Psoas muscle (tissue), 7 donors: ENCODE measurements at regions not wholly inside any gene's neighbourhood (a gene's known extent, or its start where the extent isn't known, plus 50 kb on each side); places are given as distances from the start of the nearest gene placed in this dataset.
"Not testable (repeated sequence)": the region's sequence is repeated elsewhere in the genome, so short reads cannot be mapped to it uniquely, and the experiment has no call there.

Experiments
- ATAC-seq, 4 donors: fragments of 200-7000 bp; cut with Tn5 transposase; one replicate each; pipeline ENCODE4 v1.9.1; 2020; ENCODE audit warnings: moderate library complexity in 3 of 4, mild to moderate bottlenecking in 2 of 4
- DNase-seq, 2 donors: peaks; one replicate each; pipeline ENCODE4 v3.0.0-alpha.2; 2020
- H3K27ac ChIP-seq: fragments of 200-600 bp; one replicate; pipeline ENCODE4 v1.8.0; 2022
- H3K27me3 ChIP-seq, 3 donors: fragments of 200-600 bp in 1 of 3; one replicate each; pipeline versions ENCODE4 v1.6.1 to v1.8.0; 2013 to 2022; ENCODE audit warnings: low read length in 2 of 3, mild to moderate bottlenecking in 2 of 3, moderate library complexity in 1 of 3; ENCODE audit not compliant: insufficient read depth in 3 of 3
- H3K36me3 ChIP-seq, 2 donors: fragments of 200-600 bp in 1 of 2; one replicate each; pipeline versions ENCODE4 v1.6.1 to v1.8.0; 2013 to 2022; ENCODE audit warnings: low read depth in 1 of 2, mild to moderate bottlenecking in 1 of 2, moderate library complexity in 1 of 2; ENCODE audit not compliant: insufficient read depth in 1 of 2
- H3K4me1 ChIP-seq: fragments of 200-600 bp; one replicate; pipeline ENCODE4 v1.8.0; 2022
- H3K4me3 ChIP-seq: fragments of 200-600 bp; one replicate; pipeline ENCODE4 v1.8.0; 2022; ENCODE audit warnings: mild to moderate bottlenecking
- H3K9me3 ChIP-seq: fragments of 200-600 bp; one replicate; pipeline ENCODE4 v1.8.0; 2022
- WGBS, 3 donors: extraction: QIAGEN DNeasy Blood & Tissue Kit; methylation state at CpG; one replicate each; pipeline versions ENCODE4 v1.1.6 to v1.1.7; 2013; 5-methylcytosine and 5-hydroxymethylcytosine counted together
- intact Hi-C, 2 donors: fragments of 100-400 bp; cut with DNase I; formaldehyde crosslinking; loops; one replicate each; pipeline versions ENCODE4 v1.11.0 to v1.14.2; 2022
- TF ChIP-seq, protein P1 (sequence below): fragments of 200-600 bp; IDR thresholded peaks from one replicate; pipeline ENCODE4 v1.8.0; 2022; ENCODE audit warnings: antibody characterized with exemption
- donor health status: healthy with polysubstance abuse.
- donor health status: DM: no; HTN: no; CAD: no; lungs with moderate emphysema.
- donor health status: Bipolar disorder and iron deficiency.
- donor health status: healthy.
- donor health status: DM: yes; HTN: yes; CAD: no.
- donor health status: DM: no; HTN: no; CAD: no.
- donor health status: DM: yes; HTN: yes; CAD: no.

DNA sequence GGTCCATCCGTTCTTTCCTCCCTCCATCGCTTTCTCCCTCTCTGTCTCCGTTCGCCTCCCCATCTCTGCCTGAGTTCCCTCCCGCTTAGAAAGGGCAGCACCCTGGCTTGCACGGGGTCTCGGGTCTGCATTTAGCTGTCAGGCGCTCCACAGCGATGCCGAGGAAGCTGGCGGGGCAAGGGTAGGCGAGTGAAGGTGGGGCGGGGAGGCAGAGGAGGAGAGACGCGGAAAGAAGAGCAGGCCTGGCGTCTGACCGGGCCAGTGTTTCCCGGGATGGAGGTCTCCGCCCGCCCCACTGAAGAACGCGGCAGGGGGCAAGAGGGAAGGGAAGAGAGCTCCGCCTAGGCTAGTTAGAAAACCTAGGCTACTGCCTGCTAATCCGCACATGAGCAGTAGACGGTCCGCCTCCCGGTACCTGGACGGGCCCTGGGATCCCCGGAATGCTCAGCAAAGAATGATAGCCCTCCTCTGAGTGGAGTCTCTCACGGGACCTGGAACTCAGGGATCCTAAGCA lies 3922.5 kb upstream of the OR11H1 start:
- no peaks in the 10 kb centered on the region for H3K27me3 ChIP-seq
- H3K9me3 ChIP-seq, result no peaks in the 10 kb centered on the region
- H3K27ac ChIP-seq, result no peak overlapping the region
- TF ChIP-seq, protein P1, sequence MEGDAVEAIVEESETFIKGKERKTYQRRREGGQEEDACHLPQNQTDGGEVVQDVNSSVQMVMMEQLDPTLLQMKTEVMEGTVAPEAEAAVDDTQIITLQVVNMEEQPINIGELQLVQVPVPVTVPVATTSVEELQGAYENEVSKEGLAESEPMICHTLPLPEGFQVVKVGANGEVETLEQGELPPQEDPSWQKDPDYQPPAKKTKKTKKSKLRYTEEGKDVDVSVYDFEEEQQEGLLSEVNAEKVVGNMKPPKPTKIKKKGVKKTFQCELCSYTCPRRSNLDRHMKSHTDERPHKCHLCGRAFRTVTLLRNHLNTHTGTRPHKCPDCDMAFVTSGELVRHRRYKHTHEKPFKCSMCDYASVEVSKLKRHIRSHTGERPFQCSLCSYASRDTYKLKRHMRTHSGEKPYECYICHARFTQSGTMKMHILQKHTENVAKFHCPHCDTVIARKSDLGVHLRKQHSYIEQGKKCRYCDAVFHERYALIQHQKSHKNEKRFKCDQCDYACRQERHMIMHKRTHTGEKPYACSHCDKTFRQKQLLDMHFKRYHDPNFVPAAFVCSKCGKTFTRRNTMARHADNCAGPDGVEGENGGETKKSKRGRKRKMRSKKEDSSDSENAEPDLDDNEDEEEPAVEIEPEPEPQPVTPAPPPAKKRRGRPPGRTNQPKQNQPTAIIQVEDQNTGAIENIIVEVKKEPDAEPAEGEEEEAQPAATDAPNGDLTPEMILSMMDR, result no peak
- H3K4me3 ChIP-seq, result no peak overlapping the region
- H3K36me3 ChIP-seq, result no peaks in the 10 kb centered on the region
- ATAC-seq (no peak), DNase-seq (peak in 1 of 2 donors; percentile 52)
- WGBS, 3 donors, result 71 to 79% (median 77%) methylated on average over 30 of the region's 30 CpGs
- intact Hi-C loops, result no loop called here
- H3K4me1 ChIP-seq, result no peaks in the 10 kb centered on the region

DNA sequence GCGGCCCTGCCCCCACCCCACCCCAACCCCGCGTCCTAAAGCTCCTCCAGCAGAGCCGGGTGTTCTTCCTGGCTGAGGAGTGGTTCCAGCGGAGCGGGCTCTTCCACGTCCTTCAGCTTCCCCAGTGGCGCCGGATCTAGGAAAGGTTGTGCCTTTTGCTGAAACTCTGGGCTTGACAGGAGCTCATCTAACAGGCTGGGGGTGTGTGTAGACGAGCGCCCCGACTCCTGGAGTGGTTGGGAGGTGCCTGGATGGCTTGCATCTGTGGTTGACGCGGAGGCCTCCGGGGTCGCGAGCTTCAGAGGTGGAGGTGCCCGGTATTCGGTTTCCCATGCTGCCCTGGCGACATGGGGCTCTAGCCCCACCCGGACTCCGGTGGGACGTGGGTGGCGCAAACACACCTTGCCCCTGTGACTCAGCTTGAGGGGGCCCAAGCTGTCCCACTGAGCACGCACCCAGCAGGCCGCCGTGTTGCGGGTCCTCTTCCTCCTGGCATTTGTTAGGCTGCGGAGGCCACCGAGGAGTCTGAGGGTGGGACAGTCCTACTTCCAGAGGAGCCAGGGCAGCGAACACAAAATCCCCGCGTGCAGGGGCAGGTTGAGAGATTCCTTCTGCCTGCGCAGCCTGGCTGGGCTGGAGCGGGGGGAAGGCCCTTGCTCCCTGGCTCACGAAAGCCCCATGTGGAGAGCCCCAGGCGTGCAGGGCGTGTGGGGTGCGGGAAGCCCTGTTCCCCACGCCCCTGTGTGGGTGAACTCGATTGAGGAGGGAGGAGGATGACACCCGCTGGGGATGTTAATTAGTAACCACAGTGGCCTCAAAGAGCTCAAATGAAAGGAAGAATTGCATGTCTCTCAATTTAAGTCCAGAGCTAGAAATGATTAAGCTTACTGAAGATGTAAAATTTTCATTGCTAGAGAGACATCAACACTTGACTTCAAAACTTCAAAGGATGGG lies 3921.7 kb upstream of the OR11H1 start:
- H3K27ac ChIP-seq, intact Hi-C loops, H3K36me3 ChIP-seq, H3K4me1 ChIP-seq, H3K27me3 ChIP-seq, ATAC-seq, H3K4me3 ChIP-seq, H3K9me3 ChIP-seq: not testable (repeated sequence)
- 77 to 80% (median 78%) methylated on average over 39 to 42 of the region's 42 CpGs for WGBS, 3 donors
- peak in 1 of 2 donors; percentile 53 for DNase-seq

DNA sequence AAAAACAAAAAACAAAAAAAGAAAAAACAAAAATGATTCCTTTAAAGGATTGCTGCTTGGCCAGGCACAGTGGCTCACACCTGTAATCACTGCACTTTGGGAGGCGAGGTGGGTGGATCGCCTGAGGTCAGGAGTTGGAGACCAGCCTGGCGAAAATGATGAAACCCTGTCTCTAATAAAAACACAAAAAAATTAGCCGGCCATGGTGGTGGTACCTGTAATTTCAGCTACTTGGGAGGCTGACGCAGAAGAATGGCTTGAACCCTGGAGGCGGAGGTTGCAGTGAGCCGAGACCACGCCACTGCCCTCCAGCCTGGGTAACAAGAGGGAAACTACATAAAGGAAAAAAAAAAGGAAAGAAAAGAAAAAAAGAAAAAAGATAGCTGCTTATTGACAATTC lies 3920.8 kb upstream of the OR11H1 start:
- ATAC-seq, H3K27ac ChIP-seq, H3K9me3 ChIP-seq, H3K27me3 ChIP-seq, intact Hi-C loops, H3K36me3 ChIP-seq, H3K4me1 ChIP-seq, H3K4me3 ChIP-seq, DNase-seq: not testable (repeated sequence)
- 78 to 87% (median 82%) methylated on average over 8 of the region's 8 CpGs for WGBS, 3 donors

DNA sequence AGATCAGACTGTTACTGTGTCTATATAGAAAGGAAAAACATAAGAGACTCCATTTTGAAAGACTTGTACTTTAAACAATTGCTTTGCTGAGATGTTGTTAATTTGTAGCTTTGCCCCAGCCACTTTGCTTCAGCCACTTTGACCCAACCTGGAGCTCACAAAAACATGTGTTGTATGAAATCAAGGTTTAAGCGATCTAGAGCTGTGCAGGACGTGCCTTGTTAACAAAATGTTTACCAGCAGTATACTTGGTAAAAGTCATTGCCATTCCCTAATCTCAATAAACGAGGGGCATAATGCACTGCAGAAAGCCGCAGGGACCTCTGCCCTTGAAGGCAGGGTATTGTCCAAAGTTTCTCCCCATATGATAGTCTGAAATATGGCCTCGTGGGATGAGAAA lies 3919.5 kb upstream of the OR11H1 start:
- H3K36me3 ChIP-seq, H3K4me3 ChIP-seq, H3K27ac ChIP-seq, H3K27me3 ChIP-seq, DNase-seq, ATAC-seq, H3K9me3 ChIP-seq, H3K4me1 ChIP-seq, intact Hi-C loops: not testable (repeated sequence)
- 52 to 54% (median 54%) methylated on average over 5 of the region's 5 CpGs for WGBS, 3 donors

DNA sequence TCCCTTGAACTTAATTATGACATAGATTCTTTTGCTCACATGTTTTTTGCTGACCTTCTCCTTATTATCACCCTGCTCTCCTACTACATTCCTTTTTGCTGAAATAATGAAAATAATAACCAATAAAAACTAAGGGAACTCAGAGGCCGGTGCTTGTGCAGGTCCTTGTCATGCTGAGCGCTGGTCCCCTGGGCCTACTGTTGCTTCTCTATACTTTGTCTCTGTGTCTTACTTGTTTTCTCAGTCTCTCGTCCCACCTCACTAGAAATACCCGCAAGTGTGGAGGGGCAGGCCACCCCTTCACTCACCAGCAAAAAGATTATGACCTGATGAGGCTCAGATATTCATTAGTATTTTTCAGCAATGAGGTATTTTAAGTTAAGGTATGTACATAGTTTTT lies 3918.8 kb upstream of the OR11H1 start:
- H3K4me1 ChIP-seq, H3K9me3 ChIP-seq, H3K27ac ChIP-seq, intact Hi-C loops, H3K4me3 ChIP-seq, DNase-seq, H3K36me3 ChIP-seq, H3K27me3 ChIP-seq, ATAC-seq: not testable (repeated sequence)
- 74 to 79% (median 75%) methylated on average over 4 of the region's 4 CpGs for WGBS, 3 donors

DNA sequence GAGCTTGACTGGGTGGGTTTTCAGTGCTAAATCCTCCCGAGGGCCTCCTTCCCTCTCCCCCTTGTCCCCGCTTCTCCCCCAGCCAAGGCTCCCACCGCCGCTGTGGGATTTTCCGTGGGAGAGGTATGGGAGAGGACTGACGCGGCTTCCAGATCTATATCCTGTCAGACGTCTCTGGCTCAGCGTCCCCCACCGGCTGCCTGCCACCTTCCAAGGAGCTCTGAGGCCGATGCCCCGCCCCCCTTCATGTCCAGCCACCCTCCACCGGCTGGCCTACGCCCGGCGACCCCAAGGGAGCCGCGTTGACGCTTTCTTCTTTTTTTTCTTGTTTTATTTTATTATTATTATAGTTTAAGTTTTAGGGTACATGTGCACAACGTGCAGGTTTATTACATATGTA lies 3916.7 kb upstream of the OR11H1 start:
- H3K4me3 ChIP-seq, intact Hi-C loops, H3K9me3 ChIP-seq, ATAC-seq, H3K27ac ChIP-seq, H3K36me3 ChIP-seq, H3K27me3 ChIP-seq, H3K4me1 ChIP-seq: not testable (repeated sequence)
- WGBS, 3 donors, result 82 to 87% (median 85%) methylated on average over 20 of the region's 20 CpGs
- peak in 1 of 2 donors; percentile 50 for DNase-seq

DNA sequence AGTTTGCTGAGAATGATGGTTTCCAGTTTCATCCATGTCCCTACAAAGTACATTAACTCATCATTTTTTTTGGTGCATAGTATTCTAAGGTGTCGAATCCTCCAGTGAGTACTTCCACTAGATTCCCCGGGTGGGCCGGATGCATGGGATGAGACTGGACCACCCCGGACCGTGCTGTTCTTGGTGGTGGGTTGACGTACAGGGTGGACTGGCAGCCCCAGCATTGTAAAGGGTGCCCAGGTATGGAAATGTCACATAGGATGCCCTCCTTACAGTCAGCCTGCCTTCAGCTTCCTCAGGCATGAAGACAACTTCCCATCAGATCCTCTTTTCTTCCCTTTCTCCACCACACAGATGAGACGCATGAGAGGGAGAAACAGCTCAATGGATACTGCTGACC lies 3916.1 kb upstream of the OR11H1 start:
- intact Hi-C loops, H3K4me1 ChIP-seq, DNase-seq, H3K4me3 ChIP-seq, H3K27ac ChIP-seq, H3K27me3 ChIP-seq, H3K36me3 ChIP-seq, H3K9me3 ChIP-seq, ATAC-seq: not testable (repeated sequence)
- 85 to 92% (median 90%) methylated on average over 7 of the region's 7 CpGs for WGBS, 3 donors

DNA sequence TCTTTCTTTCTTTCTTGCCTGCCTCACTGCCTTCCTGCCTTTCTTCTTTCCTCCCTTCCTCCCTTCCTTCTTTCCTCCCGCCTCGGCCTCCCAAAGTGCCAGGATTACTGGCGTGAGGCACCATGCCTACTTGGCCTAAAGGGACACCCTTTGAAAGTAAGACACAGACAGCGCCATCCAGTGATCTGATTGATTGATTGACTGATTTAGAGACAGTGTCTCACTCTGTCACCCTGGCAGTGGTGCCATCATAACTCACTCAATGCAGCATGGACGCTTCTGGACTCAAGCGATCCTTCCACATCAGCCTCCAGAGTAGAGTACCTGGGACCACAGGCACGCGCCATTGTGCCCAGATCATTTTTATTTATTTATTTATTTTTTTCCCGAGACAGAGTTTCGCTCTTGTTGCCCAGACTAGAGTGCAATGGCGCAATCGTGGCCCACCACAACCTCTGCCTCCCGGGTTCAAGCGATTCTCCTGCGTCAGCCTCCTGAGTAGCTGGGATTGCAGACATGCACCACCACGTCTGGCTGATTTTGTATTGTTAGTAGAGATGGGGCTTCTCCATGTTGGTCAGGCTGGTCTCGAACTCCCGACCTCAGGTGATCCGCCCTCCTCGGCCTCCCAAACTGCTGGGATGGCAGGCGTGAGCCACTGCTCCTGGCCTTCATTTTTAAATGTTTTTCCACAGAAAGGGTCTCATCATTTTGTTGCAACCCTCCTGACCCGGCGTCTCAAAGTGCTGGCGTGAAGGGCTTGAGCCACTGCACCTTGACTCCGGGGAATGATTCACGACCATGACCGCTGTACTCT lies 3914.7 kb upstream of the OR11H1 start:
- ATAC-seq, H3K27me3 ChIP-seq, H3K36me3 ChIP-seq, intact Hi-C loops, H3K9me3 ChIP-seq, H3K4me1 ChIP-seq, H3K27ac ChIP-seq, H3K4me3 ChIP-seq: not testable (repeated sequence)
- 85 to 89% (median 88%) methylated on average over 26 to 27 of the region's 27 CpGs for WGBS, 3 donors
- peak in 1 of 2 donors; percentile 46 for DNase-seq
